NCI-H146 treated with DMSO at 0.1 percent for 48 hours (cell line): ENCODE measurements at regions not wholly inside any gene's neighbourhood (a gene's known extent, or its start where the extent isn't known, plus 50 kb on each side); places are given as distances from the start of the nearest gene placed in this dataset.
"Not testable (repeated sequence)": the region's sequence is repeated elsewhere in the genome, so short reads cannot be mapped to it uniquely, and the experiment has no call there.

ENCODE experiments used
- DNase-seq: peaks from one replicate; lab custom pipeline; 2025; ENCODE audit not compliant: unreplicated experiment; lab: John Stamatoyannopoulos, UW

DNA sequence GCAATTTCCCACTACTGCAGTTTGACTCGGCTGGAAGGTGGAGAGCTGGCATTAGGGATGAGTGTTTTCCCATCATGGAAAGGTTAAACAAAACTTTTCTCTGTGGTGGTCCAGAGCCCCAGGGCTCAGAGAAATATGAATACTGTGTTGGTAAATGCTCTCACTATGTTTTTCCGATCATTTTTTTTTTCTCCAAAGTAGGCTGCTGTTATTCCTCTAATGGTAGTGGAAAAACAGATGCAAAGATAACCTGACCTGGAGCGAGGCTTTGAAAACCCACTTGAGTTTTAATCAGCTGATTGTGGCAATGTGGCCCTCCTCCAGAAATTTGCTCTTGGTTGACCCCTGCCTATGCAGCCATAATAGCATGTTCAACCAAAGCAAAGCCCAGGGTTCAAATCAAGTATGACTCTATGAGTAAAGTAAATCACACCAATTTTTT, 320.8 kb upstream of the CTNNB1 start:
- DNase-seq: no peak

DNA sequence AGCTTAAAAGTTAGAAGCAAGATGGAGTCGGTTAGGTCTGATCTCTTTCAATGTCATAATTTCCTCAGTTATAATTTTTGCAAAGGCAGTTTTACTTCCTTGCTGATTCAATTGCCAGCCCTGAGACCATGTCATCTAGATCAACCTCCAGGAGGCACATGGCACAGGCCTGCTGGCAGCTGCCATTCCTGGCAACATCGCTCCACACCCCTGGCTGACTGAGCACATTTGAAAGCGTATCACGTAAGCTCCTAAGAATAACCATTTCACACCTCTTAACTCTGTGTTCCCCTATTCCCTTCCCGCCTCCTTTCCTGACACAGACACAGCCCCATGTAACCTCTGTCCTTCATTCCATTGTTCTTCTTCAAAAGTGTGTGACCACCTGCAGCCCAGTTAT, 313.9 kb upstream of the CTNNB1 start:
- DNase-seq: no peak

DNA sequence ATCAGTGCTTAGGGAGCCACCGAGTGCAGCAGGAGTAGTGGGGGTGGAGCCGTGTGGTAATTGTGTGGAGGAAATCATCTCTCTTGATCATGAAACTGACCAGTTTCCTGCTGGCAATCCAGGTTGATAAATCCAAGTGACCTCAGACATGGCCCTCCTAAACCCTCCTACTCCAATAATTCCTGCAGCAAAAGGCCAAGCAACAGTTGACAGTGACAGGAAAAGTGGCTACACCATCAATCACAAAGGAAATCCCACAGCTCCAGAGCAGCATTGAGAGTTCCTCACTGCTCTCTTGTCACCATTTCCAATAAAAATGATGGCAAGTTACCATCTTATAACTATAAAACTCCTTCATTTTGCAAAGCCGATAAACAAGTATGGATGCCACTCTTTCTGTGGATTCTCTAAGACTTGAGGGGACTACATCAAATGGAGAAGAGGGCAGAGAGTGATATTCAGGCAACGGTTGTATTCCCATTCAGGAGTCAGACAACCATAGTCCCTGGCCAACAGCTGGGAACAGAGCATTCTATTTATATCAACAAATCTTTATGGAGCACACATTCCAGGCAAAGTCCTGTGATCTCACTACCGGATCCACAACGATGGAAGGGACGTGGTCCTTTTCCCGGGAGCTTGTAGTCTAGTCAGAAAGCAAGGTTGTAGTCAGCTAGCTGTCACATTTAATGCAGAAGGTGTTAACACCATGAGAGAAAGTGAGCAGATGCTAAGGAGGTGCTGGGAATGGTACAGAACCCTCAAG, 312.5 kb upstream of the CTNNB1 start:
- DNase-seq: no peak

DNA sequence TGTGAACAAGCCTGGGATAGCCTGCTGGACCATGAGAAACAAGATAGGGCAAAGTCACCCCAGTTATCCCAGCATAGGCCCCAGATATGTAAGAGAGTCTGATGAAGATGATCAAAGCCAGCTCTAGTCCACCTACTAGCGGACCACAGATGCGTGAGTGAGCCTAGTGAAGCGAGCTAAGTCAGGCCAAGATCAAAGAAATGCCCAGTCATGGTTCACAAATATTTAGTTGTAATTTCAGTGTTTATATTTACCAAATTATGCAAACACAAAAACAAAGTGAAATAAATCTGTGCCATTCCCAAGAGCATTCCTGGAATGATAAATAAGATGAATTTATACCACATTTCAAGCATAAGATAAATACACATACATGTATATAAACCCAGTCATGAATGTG, 308.1 kb upstream of the CTNNB1 start:
- no peak for DNase-seq

DNA sequence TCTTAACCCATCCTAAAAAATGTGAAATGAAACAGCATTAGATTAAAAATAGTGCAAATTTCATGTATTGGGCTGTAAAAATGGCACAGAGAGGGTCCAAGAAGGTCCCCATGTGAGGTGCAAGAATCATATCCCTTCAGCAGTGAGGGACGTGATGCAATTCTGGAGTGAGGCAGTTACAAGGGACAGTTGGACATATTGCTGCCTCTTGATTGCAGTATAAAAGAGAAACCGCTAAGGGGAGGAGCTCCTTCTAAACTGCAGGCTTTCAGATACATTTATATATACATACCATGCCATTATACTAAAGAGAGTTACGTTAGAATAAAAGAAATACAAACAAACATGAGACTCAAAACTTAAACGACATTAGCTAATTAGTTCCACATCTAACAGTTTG, 304.2 kb upstream of the CTNNB1 start:
- no peak for DNase-seq

DNA sequence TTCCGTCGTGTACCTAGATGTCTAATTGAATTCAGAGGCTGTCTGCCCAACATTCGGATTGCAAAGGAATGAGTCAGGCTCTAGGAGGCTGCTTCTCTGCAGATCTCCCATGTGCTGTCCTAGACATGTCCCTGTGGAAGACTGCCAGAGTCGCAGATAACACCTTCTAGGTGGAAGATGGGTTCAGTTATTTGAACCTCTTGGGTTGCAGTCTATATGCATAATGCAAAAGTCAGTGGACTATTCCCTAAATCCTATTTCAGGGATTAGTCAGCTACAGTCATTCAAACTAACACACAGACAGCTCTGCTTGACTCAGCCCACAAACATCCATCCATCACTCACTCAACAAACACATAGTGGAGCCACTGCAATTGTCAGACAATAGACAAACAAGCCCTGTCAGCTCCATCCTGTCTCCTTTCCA, 300.0 kb upstream of the CTNNB1 start:
- no peak for DNase-seq

DNA sequence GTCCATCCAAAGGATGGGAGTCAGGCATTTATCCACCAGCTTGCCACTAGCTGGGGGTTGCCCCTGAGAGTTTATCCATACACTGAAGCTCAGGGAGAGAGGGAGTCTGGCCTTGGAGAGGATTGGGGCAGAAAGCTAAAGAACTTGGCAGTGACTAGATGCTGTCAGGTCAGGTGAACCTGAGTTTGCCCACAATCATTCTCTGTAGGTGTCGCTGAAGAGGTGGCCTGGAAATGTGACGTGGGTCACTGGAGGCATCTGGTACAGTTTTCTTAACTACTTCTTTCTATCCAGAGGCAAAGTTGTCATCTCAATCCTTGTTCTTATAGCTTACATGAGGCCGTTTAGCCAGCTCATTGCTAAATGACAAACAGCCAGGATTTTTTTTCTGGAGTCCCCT, 298.0 kb upstream of the CTNNB1 start:
- DNase-seq: no peak

DNA sequence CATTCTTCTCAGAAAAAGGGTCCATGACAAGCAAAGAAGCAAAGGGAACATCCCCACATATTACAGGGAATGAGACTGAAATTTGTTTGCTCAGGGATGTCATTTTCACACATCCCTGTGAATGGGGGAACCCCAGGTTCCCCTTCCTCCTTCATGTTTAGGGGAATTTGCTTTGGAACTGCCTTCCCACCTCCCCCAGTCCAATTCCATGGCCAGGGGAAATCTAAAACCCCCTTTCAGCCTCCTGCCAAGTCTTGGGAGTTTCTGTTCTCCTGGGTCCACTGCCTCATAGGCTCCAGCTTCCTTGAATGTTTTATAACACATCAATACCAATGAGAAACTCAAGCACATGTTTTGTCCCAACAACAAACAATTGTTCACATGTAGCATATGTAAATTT, 297.5 kb upstream of the CTNNB1 start:
- DNase-seq: no peak

DNA sequence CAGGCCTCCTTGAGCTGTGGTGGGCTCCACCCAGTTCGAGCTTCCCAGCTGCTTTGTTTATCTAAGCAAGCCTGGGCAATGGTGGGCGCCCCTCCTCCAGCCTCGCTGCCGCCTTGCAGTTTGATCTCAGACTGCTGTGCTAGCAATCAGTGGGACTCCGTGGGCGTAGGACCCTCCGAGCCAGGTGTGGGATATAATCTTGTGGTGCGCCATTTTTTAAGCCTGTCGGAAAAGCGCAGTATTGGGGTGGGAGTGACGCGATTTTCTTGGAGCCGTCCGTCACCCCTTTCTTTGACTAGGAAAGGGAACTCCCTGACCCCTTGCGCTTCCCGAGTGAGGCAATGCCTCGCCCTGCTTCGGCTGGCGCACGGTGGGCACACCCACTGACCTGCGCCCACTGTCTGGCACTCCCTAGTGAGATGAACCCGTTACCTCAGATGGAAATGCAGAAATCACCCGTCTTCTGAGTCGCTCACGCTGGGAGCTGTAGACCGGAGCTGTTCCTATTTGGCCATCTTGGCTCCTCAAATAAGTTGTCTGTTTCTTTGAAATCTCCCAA, 291.3 kb upstream of the CTNNB1 start:
- not testable (repeated sequence) for DNase-seq

DNA sequence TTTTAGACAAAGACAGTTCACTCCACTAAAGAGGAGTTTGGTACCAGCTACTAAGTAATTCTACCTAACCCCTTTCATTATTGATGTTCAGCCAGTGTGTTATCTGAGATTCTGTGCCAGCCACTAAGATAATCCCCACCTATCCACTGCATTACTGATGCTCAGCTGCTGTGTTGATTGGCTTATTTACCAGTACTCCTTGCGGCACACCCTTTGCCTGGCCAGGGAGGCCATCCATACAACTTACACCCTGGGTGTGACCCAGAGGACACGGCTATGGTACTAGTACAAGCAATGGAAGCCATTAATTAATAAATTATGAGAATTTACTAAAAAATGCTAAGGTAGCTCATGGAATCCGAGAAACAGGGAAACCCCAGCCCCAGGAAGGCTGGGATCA, 290.7 kb upstream of the CTNNB1 start:
- DNase-seq: no peak

DNA sequence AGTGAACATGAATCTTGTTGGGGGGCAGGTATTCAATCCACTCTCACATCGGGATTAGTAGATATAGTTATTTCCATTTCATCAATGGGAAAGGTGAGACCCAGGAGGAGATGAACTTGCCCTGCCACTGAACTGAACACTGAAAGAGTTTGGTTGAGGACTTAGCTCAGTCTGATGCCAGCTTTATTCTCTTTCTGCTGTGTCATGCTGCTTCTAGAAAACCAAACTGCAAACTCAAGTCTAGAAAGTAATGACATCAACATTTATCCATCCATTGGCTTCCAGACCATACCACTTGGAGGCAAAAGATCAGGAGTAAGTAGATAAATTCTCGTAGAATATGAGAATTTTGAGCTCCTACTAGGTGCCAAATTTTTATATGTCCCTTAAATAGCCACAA, 288.0 kb upstream of the CTNNB1 start:
- DNase-seq: no peak

DNA sequence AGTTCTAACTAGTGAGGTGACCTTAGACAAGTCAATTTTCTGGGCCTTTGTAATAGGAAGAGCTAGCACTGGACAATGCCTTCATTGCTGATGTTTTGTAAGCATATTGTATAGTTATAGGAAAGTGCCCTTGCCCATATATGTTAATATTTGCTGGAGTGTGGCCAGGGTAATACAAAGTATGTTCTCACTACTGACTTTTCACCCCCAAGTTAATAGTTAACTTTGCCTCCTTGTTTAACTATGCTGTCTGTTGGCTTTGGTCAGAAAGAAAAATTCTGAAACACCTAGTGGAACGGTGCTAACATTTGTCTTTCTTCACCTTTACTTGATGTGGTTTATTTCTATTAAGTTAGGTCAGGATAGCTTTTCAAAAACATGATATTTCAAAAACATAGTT, 287.4 kb upstream of the CTNNB1 start:
- no peak for DNase-seq

DNA sequence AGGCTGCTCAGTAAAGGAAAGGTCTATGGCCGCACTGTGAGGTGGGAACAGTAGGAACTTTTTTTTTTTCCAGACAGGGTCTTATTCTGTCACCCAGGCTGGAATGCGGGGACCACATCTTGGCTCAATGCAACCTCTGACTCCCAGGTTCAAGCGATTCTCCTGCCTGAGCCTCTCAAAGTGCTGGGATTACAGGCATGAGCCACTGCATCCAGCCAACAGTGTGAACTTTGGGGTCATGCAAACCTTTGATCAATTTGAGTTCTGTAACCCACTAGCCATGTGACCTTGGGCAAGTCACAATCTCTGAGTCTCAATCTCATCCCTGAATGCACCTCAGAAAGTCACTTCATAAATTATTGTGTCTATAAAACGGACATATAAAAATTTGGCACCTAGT, 286.8 kb upstream of the CTNNB1 start:
- DNase-seq: no peak

DNA sequence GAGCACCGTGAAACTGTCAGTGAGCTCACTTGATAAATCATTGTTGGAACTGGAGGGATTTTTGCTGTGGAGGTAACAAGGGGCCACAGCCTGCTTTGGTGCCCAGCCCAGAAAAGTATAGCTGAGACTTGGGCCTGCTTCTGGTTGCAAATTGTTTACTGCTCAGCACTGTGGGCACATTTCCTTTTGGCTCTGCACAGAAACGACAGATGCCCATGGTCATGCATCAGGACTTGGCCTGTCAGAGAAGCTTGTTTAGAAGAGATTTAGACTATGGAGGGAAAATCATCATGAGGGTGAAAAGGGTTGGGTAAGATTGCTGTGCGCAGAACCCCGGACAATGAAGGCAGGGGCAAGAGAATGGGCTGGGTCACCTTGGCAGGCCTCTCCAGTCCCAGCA, 286.1 kb upstream of the CTNNB1 start:
- DNase-seq: no peak

DNA sequence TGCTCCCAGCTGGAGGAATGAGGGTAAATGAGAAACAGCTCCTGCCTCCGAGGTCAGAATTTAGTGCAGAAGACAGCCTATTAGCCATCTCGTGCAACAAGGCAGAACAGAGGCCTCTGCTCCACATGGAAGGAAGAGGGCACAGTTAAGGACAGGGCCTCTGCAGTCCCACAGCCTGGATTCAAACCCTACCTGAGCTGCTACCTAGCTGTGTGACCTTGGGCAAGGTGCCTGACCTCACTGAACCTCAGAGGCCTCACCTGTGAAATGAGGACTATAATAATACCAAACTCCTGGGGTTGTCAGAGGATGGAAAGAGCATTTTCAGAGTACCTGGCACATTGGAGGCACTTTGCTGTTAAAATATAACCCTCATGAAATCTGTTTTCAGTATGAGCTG, 285.7 kb upstream of the CTNNB1 start:
- DNase-seq: no peak

DNA sequence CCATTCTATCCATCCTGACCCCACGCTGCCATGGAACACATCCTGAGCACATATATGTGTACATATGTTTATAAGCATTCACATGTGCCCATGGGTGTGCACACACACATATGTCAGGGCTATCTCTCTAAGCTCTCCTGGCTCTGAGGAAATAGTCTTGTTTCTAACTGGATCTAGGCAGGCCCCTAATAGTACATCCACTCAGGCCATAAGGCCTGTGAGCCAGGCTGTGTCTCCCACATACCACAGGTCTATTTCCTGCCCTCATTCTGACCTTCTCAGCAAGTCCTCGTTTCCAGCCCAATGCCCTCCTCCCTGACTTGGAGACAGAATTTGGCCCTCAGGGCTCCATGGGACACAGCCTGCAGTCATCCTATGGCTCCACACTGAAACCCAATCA, 284.8 kb upstream of the CTNNB1 start:
- no peak for DNase-seq

DNA sequence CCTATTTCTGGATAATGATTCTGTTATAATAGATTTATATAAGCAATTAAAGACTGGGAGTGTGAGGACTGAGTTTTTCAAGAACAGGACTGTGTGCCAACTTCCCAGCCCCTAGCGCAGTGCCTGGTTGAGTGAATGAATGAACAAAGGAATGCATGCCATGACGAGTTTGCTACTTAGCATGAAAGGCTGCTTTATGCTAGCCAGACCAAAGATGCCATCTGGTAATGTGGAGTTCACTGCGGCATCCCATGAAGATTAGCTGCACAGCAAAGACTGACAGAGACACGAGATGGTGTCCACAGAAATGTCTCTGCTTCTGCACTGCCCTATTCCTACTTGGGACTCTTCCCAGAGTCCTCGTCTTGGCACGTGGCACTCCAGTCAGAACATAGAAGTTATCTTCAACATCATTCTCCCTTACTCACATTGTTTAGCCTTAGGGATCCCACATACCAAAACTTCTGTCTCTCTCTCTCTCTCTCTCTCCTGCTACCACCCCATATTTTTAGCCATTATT, 283.9 kb upstream of the CTNNB1 start:
- DNase-seq: no peak

DNA sequence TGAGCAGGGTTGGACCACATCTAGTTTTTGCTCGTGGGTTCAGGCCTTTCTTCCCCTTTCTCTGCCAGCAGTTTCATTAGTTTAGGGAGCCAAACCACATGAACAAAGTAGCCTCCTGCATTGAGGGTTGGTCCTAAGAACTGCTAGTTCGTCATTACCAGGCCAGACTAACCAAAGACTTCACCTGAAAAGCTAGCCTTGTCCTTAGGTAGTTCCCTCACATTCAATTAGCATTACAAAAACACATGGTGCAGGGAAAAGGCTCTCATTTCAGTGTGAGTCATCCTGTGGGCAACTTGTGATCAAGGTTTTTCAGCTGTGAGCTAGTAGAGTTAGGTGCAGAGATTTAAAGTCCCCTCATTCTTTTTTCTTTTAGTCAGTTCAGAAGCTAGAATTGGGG, 279.3 kb upstream of the CTNNB1 start:
- no peak for DNase-seq

DNA sequence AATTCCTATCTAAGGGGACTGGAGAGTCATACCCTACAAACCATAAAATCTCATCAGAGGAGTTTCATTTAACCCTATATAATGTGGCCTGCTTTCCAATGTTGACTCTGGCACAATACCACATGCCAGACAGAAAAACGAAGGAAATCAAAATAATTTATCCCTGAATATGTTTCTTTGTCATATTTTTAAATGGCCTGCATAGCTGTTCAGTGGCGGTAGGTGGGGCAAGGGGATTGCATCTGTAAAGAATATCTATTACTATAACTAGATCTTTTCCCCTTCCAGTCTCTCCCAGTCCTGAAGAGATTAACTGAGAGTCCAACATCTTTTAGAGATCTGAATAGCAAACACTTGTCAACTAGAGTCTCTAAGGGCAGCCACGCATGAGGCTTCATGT, 278.1 kb upstream of the CTNNB1 start:
- no peak for DNase-seq

DNA sequence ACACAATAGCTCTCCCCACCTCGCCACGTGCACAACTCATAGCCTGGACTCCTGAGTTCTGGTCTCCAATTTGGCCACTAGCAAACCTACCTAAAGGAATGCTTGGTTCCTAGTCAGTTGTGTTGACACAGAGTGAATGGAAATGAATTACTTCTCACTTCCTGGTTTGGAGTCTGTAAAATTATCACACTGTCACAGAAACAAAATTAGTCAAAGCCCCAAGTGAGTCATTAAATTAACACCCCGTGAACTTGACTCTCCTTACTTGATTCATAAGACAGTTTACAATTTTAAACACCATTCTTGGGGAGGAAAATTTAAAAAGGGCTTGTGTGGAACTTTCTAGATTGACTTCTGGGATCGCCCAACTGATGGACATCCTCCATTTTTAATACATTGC, 276.2 kb upstream of the CTNNB1 start:
- DNase-seq: no peak

DNA sequence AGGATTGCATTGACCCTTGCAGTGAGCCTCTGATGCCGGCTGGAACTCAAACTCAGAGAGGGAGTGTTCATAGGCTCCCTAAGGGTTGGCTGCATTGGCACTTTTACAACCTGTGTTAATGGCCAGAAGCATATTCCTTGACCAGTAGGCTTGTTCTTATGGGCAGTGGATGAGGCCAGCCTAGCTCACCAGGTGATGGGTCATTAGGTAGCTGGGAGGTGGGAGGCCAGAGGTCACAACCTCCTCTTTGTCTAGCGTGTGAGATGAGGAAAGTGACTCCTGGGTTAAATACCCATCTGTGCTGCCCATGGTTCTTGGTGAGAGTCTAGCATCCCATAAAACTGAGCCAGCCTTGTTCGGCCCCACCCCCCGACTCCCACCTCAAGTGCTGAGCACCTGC, 275.7 kb upstream of the CTNNB1 start:
- DNase-seq: no peak

DNA sequence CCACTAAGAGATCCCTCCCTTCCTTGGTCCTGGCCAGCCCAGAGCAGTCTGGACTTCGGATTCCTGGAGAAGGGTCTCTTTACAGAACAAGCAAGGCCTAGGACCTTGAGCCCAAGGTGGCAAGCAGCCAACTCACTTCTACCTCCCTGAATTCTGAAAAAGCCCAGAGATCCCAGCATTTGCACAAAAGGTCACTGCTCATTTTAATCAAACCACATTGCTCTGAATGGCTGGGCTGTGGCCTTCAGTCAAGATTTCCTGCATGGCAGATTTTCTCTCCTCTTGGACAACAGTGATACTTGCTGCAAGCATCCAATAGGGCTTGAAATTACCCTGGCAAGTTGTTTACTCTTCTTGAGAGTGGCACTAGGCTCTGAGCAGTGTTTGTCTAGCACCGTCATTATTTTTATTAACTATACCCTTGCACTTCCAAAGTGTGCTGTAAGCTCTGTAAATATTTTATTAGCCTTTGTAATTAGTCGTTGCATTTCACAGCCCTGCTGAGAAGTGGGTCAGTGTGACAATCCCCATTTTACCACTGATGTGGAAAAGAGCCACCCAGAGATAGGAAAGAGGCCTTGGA, 274.7 kb upstream of the CTNNB1 start:
- no peak for DNase-seq
